RWPE2 (cell line): ENCODE measurements at regions not wholly inside any gene's neighbourhood (a gene's known extent, or its start where the extent isn't known, plus 50 kb on each side); places are given as distances from the start of the nearest gene placed in this dataset.

Experiments
- ATAC-seq: fragments of 200-7000 bp; cut with Tn5 transposase; 3 replicates; pipeline ENCODE4 v1.9.1; 2021; ENCODE audit warnings: low read depth
- DNase-seq: peaks from one replicate; pipeline ENCODE4 v3.0.0-alpha.2; 2020; ENCODE audit warnings: low spot score
- H3K27ac ChIP-seq: fragments of 450-650 bp; 2 replicates; pipeline ENCODE4 v1.5.1; 2017; ENCODE audit warnings: mild to moderate bottlenecking; ENCODE audit not compliant: poor library complexity, severe bottlenecking
- H3K27me3 ChIP-seq: fragments of 250-450 bp; sonication (Bioruptor Pico); 2 replicates; pipeline ENCODE4 v1.5.1; 2021; ENCODE audit warnings: mild to moderate bottlenecking, moderate library complexity; ENCODE audit not compliant: insufficient read depth, poor library complexity, severe bottlenecking
- H3K36me3 ChIP-seq: fragments of 250-450 bp; sonication (Bioruptor Pico); 2 replicates; pipeline ENCODE4 v1.5.1; 2020; ENCODE audit warnings: low read depth, mild to moderate bottlenecking, moderate library complexity
- H3K4me1 ChIP-seq: fragments of 250-450 bp; sonication (Bioruptor Pico); 2 replicates; pipeline ENCODE4 v1.5.1; 2021; ENCODE audit warnings: mild to moderate bottlenecking, moderate library complexity; ENCODE audit not compliant: insufficient read depth, poor library complexity, severe bottlenecking
- H3K4me3 ChIP-seq: fragments of 250-450 bp; sonication (Bioruptor Pico); 2 replicates; pipeline ENCODE4 v1.5.1; 2021; ENCODE audit warnings: mild to moderate bottlenecking, moderate library complexity; ENCODE audit not compliant: severe bottlenecking
- H3K9me3 ChIP-seq: fragments of 250-450 bp; sonication (Bioruptor Pico); 2 replicates; pipeline ENCODE4 v1.5.1; 2021; ENCODE audit warnings: mild to moderate bottlenecking, moderate library complexity; ENCODE audit not compliant: severe bottlenecking
- TF ChIP-seq, protein P1 (sequence below): fragments of 450-650 bp; IDR thresholded peaks from one replicate; pipeline ENCODE4 v1.5.1; 2017; ENCODE audit warnings: mild to moderate bottlenecking, moderate library complexity; ENCODE audit not compliant: poor library complexity, severe bottlenecking

DNA sequence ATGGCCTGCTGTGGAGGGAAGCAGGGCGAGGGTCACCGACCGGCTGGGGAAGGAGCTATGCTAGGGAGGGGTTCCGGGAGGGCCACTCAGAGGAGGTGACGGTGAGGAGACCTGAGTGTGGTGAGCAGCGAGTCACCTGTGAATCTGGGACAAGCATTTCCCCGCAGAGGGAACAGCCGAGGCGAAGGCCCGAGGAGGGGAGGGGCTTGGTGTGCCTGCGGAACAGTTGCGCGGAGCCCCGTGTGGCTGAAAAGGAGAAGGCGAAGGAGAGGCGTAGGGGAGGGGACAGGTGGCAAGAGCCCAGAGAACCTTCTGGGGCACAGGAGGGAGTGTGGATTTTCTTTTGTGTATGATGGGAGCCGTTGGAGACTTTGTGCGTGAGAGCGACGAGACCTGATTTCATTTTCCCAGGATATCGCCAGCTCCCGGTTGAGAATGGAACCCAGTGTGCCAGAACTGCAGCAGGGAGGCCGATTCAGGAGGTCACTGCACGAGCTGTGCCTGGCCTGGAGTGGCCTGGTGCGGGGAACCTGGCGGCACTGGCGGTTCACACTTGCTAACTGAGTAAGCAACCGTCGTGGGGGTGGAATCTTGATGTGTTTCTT lies 117.7 kb upstream of the ZNF507 start:
- H3K27me3 ChIP-seq = peaks cover 20% of the 10 kb centered on the region
- TF ChIP-seq, protein P1, sequence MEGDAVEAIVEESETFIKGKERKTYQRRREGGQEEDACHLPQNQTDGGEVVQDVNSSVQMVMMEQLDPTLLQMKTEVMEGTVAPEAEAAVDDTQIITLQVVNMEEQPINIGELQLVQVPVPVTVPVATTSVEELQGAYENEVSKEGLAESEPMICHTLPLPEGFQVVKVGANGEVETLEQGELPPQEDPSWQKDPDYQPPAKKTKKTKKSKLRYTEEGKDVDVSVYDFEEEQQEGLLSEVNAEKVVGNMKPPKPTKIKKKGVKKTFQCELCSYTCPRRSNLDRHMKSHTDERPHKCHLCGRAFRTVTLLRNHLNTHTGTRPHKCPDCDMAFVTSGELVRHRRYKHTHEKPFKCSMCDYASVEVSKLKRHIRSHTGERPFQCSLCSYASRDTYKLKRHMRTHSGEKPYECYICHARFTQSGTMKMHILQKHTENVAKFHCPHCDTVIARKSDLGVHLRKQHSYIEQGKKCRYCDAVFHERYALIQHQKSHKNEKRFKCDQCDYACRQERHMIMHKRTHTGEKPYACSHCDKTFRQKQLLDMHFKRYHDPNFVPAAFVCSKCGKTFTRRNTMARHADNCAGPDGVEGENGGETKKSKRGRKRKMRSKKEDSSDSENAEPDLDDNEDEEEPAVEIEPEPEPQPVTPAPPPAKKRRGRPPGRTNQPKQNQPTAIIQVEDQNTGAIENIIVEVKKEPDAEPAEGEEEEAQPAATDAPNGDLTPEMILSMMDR = no peak
- DNase-seq = no peak

DNA sequence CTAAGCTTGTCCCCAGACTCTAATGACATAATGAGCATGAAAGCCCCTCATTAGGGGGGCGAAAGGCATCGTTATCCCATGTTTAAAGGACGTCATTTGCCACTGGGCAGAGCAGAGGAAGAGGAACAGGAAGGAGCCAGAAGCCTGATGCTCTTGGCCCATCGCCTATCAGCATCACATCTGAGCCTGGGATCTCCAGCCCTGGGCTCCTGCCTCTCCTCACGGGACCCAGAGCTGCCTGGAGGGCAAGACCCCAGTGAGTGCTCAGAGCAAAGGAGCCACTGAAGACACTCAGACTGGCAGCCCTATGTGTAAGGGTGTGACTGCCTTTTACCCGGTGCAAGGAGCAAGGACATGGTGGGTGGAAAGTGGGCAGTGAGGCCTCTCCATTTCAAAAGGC lies 115.0 kb upstream of the ZNF507 start:
- TF ChIP-seq, protein P1 = no peak
- peaks cover 13% of the 10 kb centered on the region for H3K27me3 ChIP-seq
- H3K4me1 ChIP-seq = no peaks in the 10 kb centered on the region
- H3K27ac ChIP-seq = no peak overlapping the region
- no peaks in the 10 kb centered on the region for H3K9me3 ChIP-seq
- H3K36me3 ChIP-seq = no peaks in the 10 kb centered on the region
- H3K4me3 ChIP-seq = no peak overlapping the region
- ATAC-seq (no peak), DNase-seq (peak; percentile 7)

More for the DNA sequence above, 117.7 kb upstream of the ZNF507 start:
- ATAC-seq = no peak
- Histone ChIP-seq H3K36me3 (no peaks in the 10 kb centered on the region), H3K9me3 (no peaks in the 10 kb centered on the region), H3K4me1 (no peaks in the 10 kb centered on the region), H3K4me3 (no peak overlapping the region), H3K27ac (no peak overlapping the region)

DNA sequence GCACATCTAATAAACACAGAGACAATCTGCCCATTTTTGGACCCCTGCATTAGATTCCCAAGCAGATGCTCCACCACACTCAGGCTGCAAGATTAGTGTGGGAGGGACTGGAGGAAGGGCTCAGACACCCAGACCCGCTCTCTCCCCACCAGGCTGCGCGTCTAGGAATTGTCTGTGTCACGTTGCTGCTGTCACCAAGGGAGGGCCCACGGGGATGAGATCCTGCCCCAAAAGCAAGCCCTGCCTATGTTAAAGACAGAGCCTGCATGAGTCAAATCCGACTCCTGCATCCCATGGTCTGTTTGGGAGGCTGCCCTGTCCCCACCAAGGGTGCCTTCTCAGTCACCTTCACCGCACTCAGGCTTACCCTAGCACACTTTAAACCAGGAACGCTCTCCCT lies 114.4 kb upstream of the ZNF507 start:
- Histone ChIP-seq H3K9me3 (no peaks in the 10 kb centered on the region), H3K4me3 (no peak overlapping the region), H3K36me3 (no peaks in the 10 kb centered on the region), H3K27me3 (peaks cover 7% of the 10 kb centered on the region), H3K4me1 (no peaks in the 10 kb centered on the region), H3K27ac (no peak overlapping the region)
- ATAC-seq = no peak
- DNase-seq = no peak
- TF ChIP-seq, protein P1 = no peak

DNA sequence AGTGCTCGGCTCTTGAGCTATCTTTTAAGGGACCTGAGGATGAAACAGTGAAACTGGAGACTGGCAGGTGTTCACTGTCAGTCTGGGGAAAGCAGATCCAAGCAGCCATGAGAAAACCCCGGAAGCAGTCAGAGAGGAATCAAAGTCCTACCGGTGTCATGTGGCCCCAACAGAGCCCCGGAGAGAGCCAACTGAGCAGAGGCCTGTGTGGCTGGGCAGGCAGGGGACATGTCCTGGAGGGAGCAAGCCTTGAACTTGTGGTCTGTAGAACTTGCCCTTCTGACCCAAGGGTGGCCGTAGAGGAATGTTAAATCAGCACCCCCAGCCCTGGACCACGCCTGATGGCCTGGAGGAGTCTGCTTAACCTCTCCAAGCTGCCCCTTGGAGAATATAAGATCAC lies 113.7 kb upstream of the ZNF507 start:
- Histone ChIP-seq H3K9me3 (no peaks in the 10 kb centered on the region), H3K4me3 (no peak overlapping the region), H3K27ac (no peak overlapping the region), H3K36me3 (no peaks in the 10 kb centered on the region), H3K27me3 (peaks cover under 1% of the 10 kb centered on the region), H3K4me1 (no peaks in the 10 kb centered on the region)
- DNase-seq (no peak), ATAC-seq (no peak)
- TF ChIP-seq, protein P1 = no peak

DNA sequence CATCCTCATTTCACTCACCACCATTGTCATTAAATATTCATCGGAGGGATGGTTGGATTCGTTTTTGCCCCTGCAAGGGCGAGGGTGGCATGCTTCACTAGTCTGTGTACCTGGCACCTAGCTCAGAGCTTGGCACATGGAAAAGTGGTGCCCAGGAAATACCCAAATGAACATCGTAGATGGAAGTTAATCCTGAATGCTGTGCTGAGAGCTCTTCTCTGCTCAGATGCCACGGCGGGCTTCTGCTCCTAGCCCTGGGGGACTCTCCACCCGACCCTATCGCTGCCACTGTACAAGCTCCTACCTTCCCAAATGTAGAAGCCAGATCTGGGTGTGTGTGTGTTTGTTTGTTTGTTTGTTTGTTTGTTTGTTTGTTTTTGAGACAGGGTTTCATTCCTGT lies 113.0 kb upstream of the ZNF507 start:
- no peaks in the 10 kb centered on the region for H3K9me3 ChIP-seq
- TF ChIP-seq, protein P1 = no peak
- H3K4me3 ChIP-seq = no peak overlapping the region
- H3K27ac ChIP-seq = no peak overlapping the region
- no peak for DNase-seq
- no peaks in the 10 kb centered on the region for H3K27me3 ChIP-seq
- no peaks in the 10 kb centered on the region for H3K36me3 ChIP-seq
- no peaks in the 10 kb centered on the region for H3K4me1 ChIP-seq
- ATAC-seq = no peak
